GM23338 (cell line): ENCODE measurements at regions not wholly inside any gene's neighbourhood (a gene's known extent, or its start where the extent isn't known, plus 50 kb on each side); places are given as distances from the start of the nearest gene placed in this dataset.

Experiments used
- ATAC-seq: fragments of 200-7000 bp; cut with Tn5 transposase; 3 replicates; pipeline ENCODE4 v1.9.1; 2020
- DNase-seq: peaks from one replicate; pipeline ENCODE4 v3.0.0-alpha.2; 2015; ENCODE audit warnings: low spot score
- H2AFZ ChIP-seq: fragments of 200-600 bp; sonication (generic); 2 replicates; pipeline ENCODE4 v1.8.0; 2016; ENCODE audit warnings: antibody characterized with exemption, mild to moderate bottlenecking, moderate library complexity
- H3F3A ChIP-seq: fragments of 200-600 bp; sonication (generic); replicated peaks from 2 replicates; pipeline ENCODE4 v1.8.0; 2017; ENCODE audit warnings: antibody characterized with exemption, mixed run types, low read depth
- H3K27ac ChIP-seq: fragments of 200-600 bp; sonication (generic); 2 replicates; pipeline ENCODE4 v1.6.1; 2016; ENCODE audit warnings: low read depth
- H3K27me3 ChIP-seq: fragments of 200-600 bp; sonication (generic); 2 replicates; pipeline ENCODE4 v1.8.0; 2016; ENCODE audit warnings: mild to moderate bottlenecking, mixed run types, moderate library complexity; ENCODE audit not compliant: insufficient read depth
- H3K36me3 ChIP-seq: fragments of 200-600 bp; sonication (generic); 2 replicates; pipeline ENCODE4 v1.8.0; 2016; ENCODE audit warnings: mild to moderate bottlenecking; ENCODE audit not compliant: insufficient read depth
- H3K4me1 ChIP-seq: fragments of 200-600 bp; sonication (generic); 2 replicates; pipeline ENCODE4 v1.8.0; 2016; ENCODE audit warnings: mild to moderate bottlenecking, moderate library complexity; ENCODE audit not compliant: insufficient read depth
- H3K4me2 ChIP-seq: fragments of 200-600 bp; sonication (generic); 2 replicates; pipeline ENCODE4 v1.7.1; 2017; ENCODE audit warnings: mixed run types
- H3K4me3 ChIP-seq: fragments of 200-600 bp; sonication (generic); 2 replicates; pipeline ENCODE4 v1.6.1; 2016; ENCODE audit warnings: mixed run types
- H3K79me2 ChIP-seq: fragments of 200-600 bp; sonication (generic); replicated peaks from 2 replicates; pipeline ENCODE4 v1.8.0; 2017; ENCODE audit warnings: mild to moderate bottlenecking; ENCODE audit not compliant: insufficient read depth
- H3K9me2 ChIP-seq: fragments of 200-600 bp; sonication (generic); 2 replicates; pipeline ENCODE4 v1.8.0; 2017; ENCODE audit not compliant: insufficient read depth
- H4K20me1 ChIP-seq: fragments of 200-600 bp; sonication (generic); replicated peaks from 2 replicates; pipeline ENCODE4 v1.8.0; 2017; ENCODE audit warnings: mild to moderate bottlenecking; ENCODE audit not compliant: insufficient read depth
- H3K27ac Mint-ChIP-seq: 2 replicates; pipeline ENCODE4 v1.8.0; 2020; ENCODE audit warnings: inconsistent platforms, mild to moderate bottlenecking, moderate library complexity, mixed read lengths
- H3K27me3 Mint-ChIP-seq: 3 replicates; pipeline ENCODE4 v1.8.0; 2022; ENCODE audit warnings: low read depth, mild to moderate bottlenecking, moderate library complexity, mixed read lengths, inconsistent platforms; ENCODE audit not compliant: insufficient read depth, poor library complexity
- H3K36me3 Mint-ChIP-seq: 3 replicates; pipeline ENCODE4 v1.8.0; 2021; ENCODE audit warnings: low read depth, mild to moderate bottlenecking, inconsistent platforms, moderate library complexity, mixed read lengths
- H3K4me1 Mint-ChIP-seq: 3 replicates; pipeline ENCODE4 v1.8.0; 2020; ENCODE audit warnings: mild to moderate bottlenecking, inconsistent platforms, mixed read lengths
- H3K4me3 Mint-ChIP-seq: 3 replicates; pipeline ENCODE4 v1.8.0; 2021; ENCODE audit warnings: moderate library complexity, mild to moderate bottlenecking, inconsistent platforms, mixed read lengths
- H3K9me3 Mint-ChIP-seq: 3 replicates; pipeline ENCODE4 v1.8.0; 2020; ENCODE audit warnings: moderate library complexity, mild to moderate bottlenecking, inconsistent platforms, mixed read lengths
- CTCF ChIP-seq, 2 experiments: fragments of 200-600 bp in 1 of 2; sonication (generic) in 1 of 2; conservative IDR thresholded peaks; 2 replicates each; pipeline versions ENCODE4 v1.5.1 to v1.6.1; 2016 to 2017; ENCODE audit warnings: antibody characterized with exemption in 2 of 2, low read depth in 2 of 2, mild to moderate bottlenecking in 2 of 2, moderate library complexity in 1 of 2
- ETS1 ChIP-seq: IDR thresholded peaks from 2 replicates; pipeline ENCODE4 v1.6.1; 2016; ENCODE audit warnings: antibody characterized with exemption
- EZH2 ChIP-seq: fragments of 200-600 bp; sonication (generic); IDR thresholded peaks from one replicate; pipeline ENCODE4 v1.8.0; 2017; ENCODE audit warnings: antibody characterized with exemption, mild to moderate bottlenecking, low read depth; ENCODE audit not compliant: unreplicated experiment
- EZH2phosphoT487 ChIP-seq: fragments of 200-600 bp; sonication (generic); IDR thresholded peaks from one replicate; pipeline ENCODE4 v1.8.1; 2018; ENCODE audit warnings: antibody characterized with exemption; ENCODE audit not compliant: unreplicated experiment
- JUNB ChIP-seq: IDR thresholded peaks from one replicate; pipeline ENCODE4 v1.6.1; 2016; ENCODE audit warnings: antibody characterized with exemption; ENCODE audit not compliant: unreplicated experiment
- NANOG ChIP-seq: IDR thresholded peaks from 2 replicates; pipeline ENCODE4 v1.6.1; 2016; ENCODE audit warnings: antibody characterized with exemption, borderline replicate concordance
- POLR2AphosphoS5 ChIP-seq: IDR thresholded peaks from 2 replicates; pipeline ENCODE4 v1.6.1; 2016; ENCODE audit warnings: antibody characterized with exemption, low read depth
- REST ChIP-seq: IDR thresholded peaks from one replicate; pipeline ENCODE4 v1.6.1; 2018; ENCODE audit warnings: antibody characterized with exemption; ENCODE audit not compliant: unreplicated experiment
- STAT1 ChIP-seq: IDR thresholded peaks from one replicate; pipeline ENCODE4 v1.6.1; 2016; ENCODE audit warnings: antibody characterized with exemption; ENCODE audit not compliant: unreplicated experiment
- ZNF331 ChIP-seq: fragments of 250-450 bp; sonication (Bioruptor Pico); IDR thresholded peaks from 2 replicates; pipeline ENCODE4 v1.5.0; 2020; ENCODE audit warnings: low read depth, mild to moderate bottlenecking, moderate library complexity

- Mint-ChIP-seq H3K9me3 (peaks cover 17% of the 10 kb centered on the region), H3K4me1 (peaks cover 14% of the 10 kb centered on the region; the same call in 2 of the 3 replicates), H3K4me3 (no peak overlapping the region), H3K27me3 (no peaks in the 10 kb centered on the region), H3K36me3 (peaks cover 15% of the 10 kb centered on the region), H3K27ac (no peak overlapping the region)
- no peak overlapping the region for H2AFZ ChIP-seq
- no peak for DNase-seq
- H3F3A ChIP-seq = no peaks in the 10 kb centered on the region
- H3K4me1 ChIP-seq = 0 out of 2 replicates have a peak, but pooled peaks cover 7% of the 10 kb centered on the region
- H3K4me2 ChIP-seq = no peak overlapping the region
- H3K36me3 ChIP-seq = no peaks in the 10 kb centered on the region
- H3K27ac ChIP-seq = no peak overlapping the region
- no peak for ATAC-seq
- H3K9me2 ChIP-seq = no peaks in the 10 kb centered on the region
- H3K79me2 ChIP-seq = no peaks in the 10 kb centered on the region
- no peaks in the 10 kb centered on the region for H4K20me1 ChIP-seq
- H3K27me3 ChIP-seq = no peaks in the 10 kb centered on the region
- H3K4me3 ChIP-seq = no peak overlapping the region
- TF ChIP-seq ZNF331 (CRISPR knock-in tag) (no peak), ETS1 (no peak), POLR2AphosphoS5 (no peak), REST (no peak), CTCF (conservative IDR thresholded peaks at IDR 0.05; ENCODE audit: low read depth in 2 of 2) (no peak), EZH2 (no peak), JUNB (no peak), STAT1 (no peak), NANOG (no peak), EZH2phosphoT487 (no peak)
Measured at GRCh38 chr7:17432793-17433192, 134.3 kb downstream of the AHR start.

- no peaks in the 10 kb centered on the region for H3K27me3 ChIP-seq
- DNase-seq (no peak), ATAC-seq (no peak)
- H2AFZ ChIP-seq = no peak overlapping the region
- no peaks in the 10 kb centered on the region for H3K79me2 ChIP-seq
- no peak overlapping the region for H3K4me2 ChIP-seq
- Mint-ChIP-seq H3K4me3 (no peak overlapping the region), H3K27ac (no peak overlapping the region), H3K9me3 (peaks cover 10% of the 10 kb centered on the region), H3K27me3 (peaks cover 1% of the 10 kb centered on the region), H3K36me3 (peaks cover 13% of the 10 kb centered on the region), H3K4me1 (peaks cover 16% of the 10 kb centered on the region)
- H3K36me3 ChIP-seq = no peaks in the 10 kb centered on the region
- H3K9me2 ChIP-seq = no peaks in the 10 kb centered on the region
- no peak overlapping the region for H3K27ac ChIP-seq
- no peak overlapping the region for H3K4me3 ChIP-seq
- 0 out of 2 replicates have a peak, but pooled peaks cover 7% of the 10 kb centered on the region for H3K4me1 ChIP-seq
- H3F3A ChIP-seq = no peaks in the 10 kb centered on the region
- no peaks in the 10 kb centered on the region for H4K20me1 ChIP-seq
- no peak for TF ChIP-seq NANOG
- no peak for TF ChIP-seq JUNB
- TF ChIP-seq POLR2AphosphoS5 = no peak
- TF ChIP-seq CTCF (conservative IDR thresholded peaks at IDR 0.05; ENCODE audit: low read depth in 2 of 2) = no peak
Measured at GRCh38 chr7:17434191-17434590, 135.7 kb downstream of the AHR start.
